GM12891 (cell line): ENCODE measurements at regions not wholly inside any gene's neighbourhood (a gene's known extent, or its start where the extent isn't known, plus 50 kb on each side); places are given as distances from the start of the nearest gene placed in this dataset.

Experiments used
- PAX5 ChIP-seq: IDR thresholded peaks from 2 replicates; pipeline ENCODE4 v1.6.1; 2011; ENCODE audit warnings: low read length, moderate library complexity, mild to moderate bottlenecking; ENCODE audit not compliant: insufficient read depth, severe bottlenecking
- POLR2A ChIP-seq: IDR thresholded peaks from 2 replicates; pipeline ENCODE4 v1.6.1; 2011; ENCODE audit warnings: low read depth, low read length, control low read depth
- POLR2AphosphoS5 ChIP-seq: IDR thresholded peaks from 2 replicates; pipeline ENCODE4 v1.6.1; 2011; ENCODE audit warnings: low read depth, low read length, control low read depth
- POU2F2 ChIP-seq: IDR thresholded peaks from 2 replicates; pipeline ENCODE4 v1.6.1; 2011; ENCODE audit warnings: low read depth, mild to moderate bottlenecking, control low read depth, low read length, moderate library complexity
- SPI1 ChIP-seq: IDR thresholded peaks from 2 replicates; pipeline ENCODE4 v1.6.1; 2011; ENCODE audit warnings: low read depth, low read length, control low read depth
- TAF1 ChIP-seq: IDR thresholded peaks from 2 replicates; pipeline ENCODE4 v1.6.1; 2011; ENCODE audit warnings: low read depth, low read length, control low read depth

- TF ChIP-seq POU2F2 (no peak), POLR2AphosphoS5 (no peak), POLR2A (no peak), PAX5 (no peak), SPI1 (no peak), TAF1 (no peak)
Measured at GRCh38 chr11:119903389-119903788, 174.4 kb upstream of the NECTIN1 start.
